GM12874 (cell line): ENCODE measurements at regions not wholly inside any gene's neighbourhood (a gene's known extent, or its start where the extent isn't known, plus 50 kb on each side); places are given as distances from the start of the nearest gene placed in this dataset.

ENCODE experiments used
- CTCF ChIP-seq: IDR thresholded peaks from 2 replicates; pipeline ENCODE4 v1.5.1; 2011; ENCODE audit warnings: low read depth, mild to moderate bottlenecking, control low read depth, low read length, moderate library complexity; ENCODE audit not compliant: insufficient read depth

GRCh38 chr21:35969281-35969680, 91.0 kb downstream of the SETD4 start:
- no peak for TF ChIP-seq CTCF

GRCh38 chr21:35968564-35968963, 91.8 kb downstream of the SETD4 start:
- no peak for TF ChIP-seq CTCF

- TF ChIP-seq CTCF, result no peak
Measured at GRCh38 chr21:35965699-35966098, 94.6 kb downstream of the SETD4 start.

- TF ChIP-seq CTCF, result no peak
Measured at GRCh38 chr21:35963920-35964451, 96.3 kb downstream of the SETD4 start.

- no peak for TF ChIP-seq CTCF
Measured at GRCh38 chr21:35962917-35963316, 97.4 kb downstream of the SETD4 start.

GRCh38 chr21:35954066-35954465, 106.3 kb downstream of the SETD4 start:
- no peak for TF ChIP-seq CTCF

GRCh38 chr21:35953597-35953996, 106.7 kb downstream of the SETD4 start:
- no peak for TF ChIP-seq CTCF

- TF ChIP-seq CTCF, result no peak
Measured at GRCh38 chr21:35952651-35953340, 107.5 kb downstream of the SETD4 start.
